HCT116 (cell line): ENCODE measurements at regions not wholly inside any gene's neighbourhood (a gene's known extent, or its start where the extent isn't known, plus 50 kb on each side); places are given as distances from the start of the nearest gene placed in this dataset.

Experiments used
- ATAC-seq: fragments of 200-7000 bp; cut with Tn5 transposase; 2 replicates; pipeline ENCODE4 v1.9.1; 2020; ENCODE audit warnings: mild to moderate bottlenecking, moderate library complexity
- BruUV-seq: library from RNA; stranded (reverse); fragments of 400-500 nt; replicated peaks from 2 replicates; lab custom pipeline; 2021; lab: Mats Ljungman, UMichigan
- CTCF ChIA-PET: fragments of 300-600 bp; sonication (Branson Sonifier 250); formaldehyde crosslinking; loops from one replicate; lab custom pipeline; 2021; ENCODE audit warnings: antibody characterized with exemption; lab: Charles Lee
- POLR2A ChIA-PET: fragments of 300-600, 350-600 bp; sonication (Branson Sonifier 250); formaldehyde crosslinking; loops from one replicate; lab custom pipeline; 2021; ENCODE audit warnings: antibody characterized with exemption; lab: Charles Lee
- RAD21 ChIA-PET, 2 experiments: fragments of 300-600 bp; sonication (Branson Sonifier 250); formaldehyde crosslinking; loops; one replicate each; lab custom pipeline; 2023; ENCODE audit warnings: low total read pairs in 2 of 2; ENCODE audit not compliant: uncharacterized antibody in 2 of 2, unreplicated experiment in 2 of 2, low non-redundant PET in 1 of 2; lab: Charles Lee
- DNase-seq: peaks from one replicate; pipeline ENCODE4 v3.0.0-alpha.2; 2010; ENCODE audit warnings: low read depth, low spot score
- H2AFZ ChIP-seq: fragments of 200-600 bp; shearing (Covaris generic), sonication (generic); 2 replicates; pipeline ENCODE4 v1.6.1; 2017; ENCODE audit warnings: low read depth, mixed run types, mixed read lengths, antibody characterized with exemption, low read length; ENCODE audit not compliant: poor library complexity, severe bottlenecking
- H3K27ac ChIP-seq: 2 replicates; pipeline ENCODE4 v1.5.1; 2012; ENCODE audit warnings: low read depth, low read length
- H3K27me3 ChIP-seq: fragments of 200-600 bp; sonication (generic); 2 replicates; pipeline ENCODE4 v1.6.1; 2016; ENCODE audit warnings: mixed run types, low read length, mixed read lengths; ENCODE audit not compliant: insufficient read depth
- H3K36me3 ChIP-seq, 2 experiments: fragments of 200-500 bp in 1 of 2; fragments of 200-600 bp in 1 of 2; sonication (Bioruptor generic) in 1 of 2; sonication (generic) in 1 of 2; 2 replicates each; pipeline versions ENCODE4 v1.5.1 to v1.6.1; 2014 to 2016; ENCODE audit warnings: low read length in 2 of 2, inconsistent platforms in 1 of 2, mixed read lengths in 1 of 2, mixed run types in 1 of 2; ENCODE audit not compliant: insufficient read depth in 2 of 2, control insufficient read depth in 1 of 2
- H3K4me1 ChIP-seq, 2 experiments: fragments of 200-600 bp in 1 of 2; sonication (generic) in 1 of 2; 2 replicates each; pipeline versions ENCODE4 v1.5.1 to v1.6.1; 2012 to 2017; ENCODE audit warnings: low read length in 2 of 2, inconsistent platforms in 1 of 2, mild to moderate bottlenecking in 1 of 2, mixed read lengths in 1 of 2, mixed run types in 1 of 2, moderate library complexity in 1 of 2; ENCODE audit not compliant: insufficient read depth in 2 of 2, control insufficient read depth in 1 of 2
- H3K4me2 ChIP-seq: fragments of 200-600 bp; sonication (generic); 2 replicates; pipeline ENCODE4 v1.6.1; 2017; ENCODE audit warnings: mixed run types, low read length, mixed read lengths
- H3K4me3 ChIP-seq, 2 experiments: fragments of 200-600 bp in 1 of 2; sonication (generic) in 1 of 2; replicated peaks in 1 of 2; 2 replicates each; pipeline ENCODE4 v1.5.1; 2011 to 2016; ENCODE audit warnings: low read length in 2 of 2, control low read depth in 1 of 2, low read depth in 1 of 2, mild to moderate bottlenecking in 1 of 2, mixed read lengths in 1 of 2, mixed run types in 1 of 2
- H3K79me2 ChIP-seq: fragments of 200-600 bp; sonication (generic); 2 replicates; pipeline ENCODE4 v1.6.1; 2017; ENCODE audit warnings: mild to moderate bottlenecking, mixed run types, low read length, moderate library complexity, mixed read lengths; ENCODE audit not compliant: insufficient read depth
- H3K9ac ChIP-seq: fragments of 200-600 bp; sonication (generic); 2 replicates; pipeline ENCODE4 v1.6.1; 2016; ENCODE audit warnings: low read length, mixed read lengths
- H3K9me2 ChIP-seq: fragments of 200-600 bp; sonication (generic), shearing (Covaris generic); 2 replicates; pipeline ENCODE4 v1.6.1; 2017; ENCODE audit warnings: mixed run types, mild to moderate bottlenecking, moderate library complexity; ENCODE audit not compliant: insufficient read depth
- H3K9me3 ChIP-seq, 2 experiments: fragments of 200-500 bp in 1 of 2; fragments of 200-600 bp in 1 of 2; sonication (Bioruptor generic) in 1 of 2; sonication (generic) in 1 of 2; 2 replicates each; pipeline ENCODE4 v1.6.1; 2014 to 2017; ENCODE audit warnings: low read length in 2 of 2, mixed read lengths in 2 of 2, inconsistent platforms in 1 of 2, low read depth in 1 of 2, mild to moderate bottlenecking in 1 of 2, mixed run types in 1 of 2, moderate library complexity in 1 of 2; ENCODE audit not compliant: control insufficient read depth in 1 of 2, insufficient read depth in 1 of 2
- H4K20me1 ChIP-seq: fragments of 200-600 bp; sonication (generic), shearing (Covaris generic); 2 replicates; pipeline ENCODE4 v1.6.1; 2017; ENCODE audit warnings: mixed run types, mild to moderate bottlenecking, moderate library complexity; ENCODE audit not compliant: insufficient read depth
- CEBPB ChIP-seq: IDR thresholded peaks from 2 replicates; pipeline ENCODE4 v1.6.1; 2012; ENCODE audit warnings: low read depth
- EGR1 ChIP-seq: IDR thresholded peaks from 2 replicates; pipeline ENCODE4 v1.6.1; 2012; ENCODE audit warnings: low read depth
- ELF1 ChIP-seq: IDR thresholded peaks from 2 replicates; pipeline ENCODE4 v1.6.1; 2012; ENCODE audit warnings: low read depth, borderline replicate concordance
- POLR2AphosphoS5 ChIP-seq: IDR thresholded peaks from 2 replicates; pipeline ENCODE4 v1.6.1; 2011; ENCODE audit warnings: mild to moderate bottlenecking, low read depth, low read length, moderate library complexity
- RAD21 ChIP-seq: IDR thresholded peaks from 2 replicates; pipeline ENCODE4 v1.6.1; 2012; ENCODE audit warnings: low read depth, mild to moderate bottlenecking
- SIN3A ChIP-seq: IDR thresholded peaks from 2 replicates; pipeline ENCODE4 v1.6.1; 2012; ENCODE audit warnings: low read depth
- SP1 ChIP-seq: IDR thresholded peaks from 2 replicates; pipeline ENCODE4 v1.6.1; 2012; ENCODE audit warnings: low read depth
- SRF ChIP-seq: IDR thresholded peaks from 2 replicates; pipeline ENCODE4 v1.6.1; 2012; ENCODE audit warnings: low read depth
- TCF7L2 ChIP-seq: IDR thresholded peaks from 2 replicates; pipeline ENCODE4 v1.7.0; 2011; ENCODE audit warnings: borderline replicate concordance, inconsistent platforms; ENCODE audit not compliant: insufficient read depth, insufficient read length; ENCODE audit errors: extremely low read depth
- YY1 ChIP-seq: IDR thresholded peaks from 2 replicates; pipeline ENCODE4 v1.6.1; 2011; ENCODE audit warnings: low read length, low read depth, moderate library complexity, mild to moderate bottlenecking; ENCODE audit not compliant: insufficient replicate concordance; ENCODE audit errors: extremely low read depth
- ZFX ChIP-seq: fragments of 450-650 bp; IDR thresholded peaks from 2 replicates; pipeline ENCODE4 v1.6.1; 2017
- intact Hi-C: fragments of 100-400 bp; cut with micrococcal nuclease; formaldehyde crosslinking; loops from 2 replicates; pipeline ENCODE4 v1.10.0; 2022
- TF ChIP-seq, protein P1 (sequence below): IDR thresholded peaks from 2 replicates; pipeline ENCODE4 v1.6.1; 2011; ENCODE audit warnings: mild to moderate bottlenecking, low read length, moderate library complexity; ENCODE audit not compliant: insufficient replicate concordance; ENCODE audit errors: extremely low read depth
- TF ChIP-seq, protein P2 (sequence below): IDR thresholded peaks from 2 replicates; pipeline ENCODE4 v1.6.1; 2012
- TF ChIP-seq, protein P3 (sequence below): IDR thresholded peaks from 2 replicates; pipeline ENCODE4 v1.6.1; 2012; ENCODE audit warnings: low read depth
- TF ChIP-seq, protein P4 (sequence below): IDR thresholded peaks from 2 replicates; pipeline ENCODE4 v1.6.1; 2012

DNA sequence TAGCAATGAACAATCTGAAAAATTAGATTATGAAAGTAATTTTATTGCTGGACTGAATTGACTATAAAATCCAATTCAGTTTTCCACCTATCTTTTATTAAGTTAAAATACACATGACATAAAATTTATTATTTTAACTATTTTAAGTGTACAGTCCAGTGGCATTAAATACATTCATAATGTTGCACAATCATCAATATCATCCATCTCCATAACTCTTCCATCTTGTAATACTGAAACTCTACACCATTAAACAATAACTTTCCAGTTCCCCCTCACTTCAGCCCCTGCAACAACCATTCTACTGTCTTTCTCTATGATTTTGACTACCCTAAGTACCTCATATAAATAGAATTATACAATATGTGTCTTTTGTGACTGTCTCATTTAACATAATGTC lies 200.6 kb upstream of the ITGA1 start (continued):
- TF ChIP-seq, protein P1, sequence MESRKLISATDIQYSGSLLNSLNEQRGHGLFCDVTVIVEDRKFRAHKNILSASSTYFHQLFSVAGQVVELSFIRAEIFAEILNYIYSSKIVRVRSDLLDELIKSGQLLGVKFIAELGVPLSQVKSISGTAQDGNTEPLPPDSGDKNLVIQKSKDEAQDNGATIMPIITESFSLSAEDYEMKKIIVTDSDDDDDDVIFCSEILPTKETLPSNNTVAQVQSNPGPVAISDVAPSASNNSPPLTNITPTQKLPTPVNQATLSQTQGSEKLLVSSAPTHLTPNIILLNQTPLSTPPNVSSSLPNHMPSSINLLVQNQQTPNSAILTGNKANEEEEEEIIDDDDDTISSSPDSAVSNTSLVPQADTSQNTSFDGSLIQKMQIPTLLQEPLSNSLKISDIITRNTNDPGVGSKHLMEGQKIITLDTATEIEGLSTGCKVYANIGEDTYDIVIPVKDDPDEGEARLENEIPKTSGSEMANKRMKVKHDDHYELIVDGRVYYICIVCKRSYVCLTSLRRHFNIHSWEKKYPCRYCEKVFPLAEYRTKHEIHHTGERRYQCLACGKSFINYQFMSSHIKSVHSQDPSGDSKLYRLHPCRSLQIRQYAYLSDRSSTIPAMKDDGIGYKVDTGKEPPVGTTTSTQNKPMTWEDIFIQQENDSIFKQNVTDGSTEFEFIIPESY, result no peak
- no peak for TF ChIP-seq SIN3A

DNA sequence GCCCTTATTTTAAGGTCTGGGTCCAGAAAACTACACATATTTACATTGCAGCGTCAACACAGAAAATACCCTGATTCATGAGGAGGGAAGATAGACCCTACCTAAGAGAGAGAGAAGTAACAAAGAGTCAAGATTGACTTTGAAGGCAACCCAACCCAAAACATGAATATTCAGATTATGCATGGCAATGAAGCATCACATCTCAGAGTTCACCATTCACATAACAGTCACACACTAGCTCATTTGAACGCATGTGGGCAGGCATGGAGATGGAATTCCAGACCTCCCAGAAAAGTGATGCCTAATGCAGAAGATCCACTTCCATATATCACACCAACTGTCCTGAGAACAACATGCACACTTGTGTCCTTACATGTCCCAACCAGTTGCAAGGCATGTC lies 190.1 kb upstream of the ITGA1 start:
- H3K27ac ChIP-seq, result no peak overlapping the region
- BruUV-seq, result no TSS peak
- no peaks in the 10 kb centered on the region for H4K20me1 ChIP-seq
- ATAC-seq, result no peak
- H3K36me3 ChIP-seq, result no peaks in the 10 kb centered on the region
- intact Hi-C loops, result no loop called here
- no peaks in the 10 kb centered on the region for H3K79me2 ChIP-seq
- no peak overlapping the region for H3K4me2 ChIP-seq
- ChIA-PET POLR2A (no interaction called here), RAD21 (no interaction called here), CTCF (no interaction called here)
- H3K4me1 ChIP-seq, result no peaks in the 10 kb centered on the region
- no peak for DNase-seq
- no peak overlapping the region for H2AFZ ChIP-seq
- TF ChIP-seq SRF (no peak), SP1 (no peak)
- H3K9me2 ChIP-seq, result no peaks in the 10 kb centered on the region
- no peaks in the 10 kb centered on the region for H3K9me3 ChIP-seq
- no peak overlapping the region for H3K9ac ChIP-seq
- H3K27me3 ChIP-seq, result no peaks in the 10 kb centered on the region
- no peak overlapping the region for H3K4me3 ChIP-seq

DNA sequence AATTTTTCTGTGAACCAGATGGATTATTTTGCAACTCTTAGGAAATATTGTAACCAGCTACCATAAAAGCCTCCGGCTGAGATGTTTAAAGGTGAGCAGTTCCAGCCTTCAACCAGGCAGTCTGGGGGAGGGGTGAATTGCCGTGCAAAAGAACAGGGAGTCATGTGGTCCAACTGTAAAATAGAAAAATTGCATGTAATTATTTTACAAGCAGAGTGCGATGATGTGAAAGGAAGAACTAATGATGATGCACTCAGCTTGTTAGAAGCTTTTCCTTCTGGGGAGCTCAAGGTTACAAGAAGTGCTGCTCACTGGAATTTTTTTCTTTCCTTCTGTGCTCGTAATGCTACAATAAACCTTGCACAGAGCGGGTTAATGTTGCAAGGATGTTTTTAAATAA lies 188.7 kb upstream of the ITGA1 start:
- Histone ChIP-seq H3K4me3 (no peak overlapping the region), H2AFZ (no peak overlapping the region), H3K9ac (no peak overlapping the region), H3K9me3 (no peaks in the 10 kb centered on the region), H3K36me3 (no peaks in the 10 kb centered on the region), H3K9me2 (no peaks in the 10 kb centered on the region), H3K27me3 (no peaks in the 10 kb centered on the region), H4K20me1 (no peaks in the 10 kb centered on the region), H3K27ac (no peak overlapping the region), H3K4me1 (no peaks in the 10 kb centered on the region), H3K79me2 (no peaks in the 10 kb centered on the region), H3K4me2 (no peak overlapping the region)
- BruUV-seq, result no TSS peak
- CTCF ChIA-PET, result no interaction called here
- DNase-seq, result no peak
- no peak for ATAC-seq
- POLR2A ChIA-PET, result no interaction called here
- intact Hi-C loops, result no loop called here
- RAD21 ChIA-PET, result no interaction called here
- TF ChIP-seq, protein P2, sequence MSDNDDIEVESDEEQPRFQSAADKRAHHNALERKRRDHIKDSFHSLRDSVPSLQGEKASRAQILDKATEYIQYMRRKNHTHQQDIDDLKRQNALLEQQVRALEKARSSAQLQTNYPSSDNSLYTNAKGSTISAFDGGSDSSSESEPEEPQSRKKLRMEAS, result no peak
- TF ChIP-seq YY1 (no peak), ZFX (no peak), CEBPB (no peak), ELF1 (no peak), RAD21 (no peak), POLR2AphosphoS5 (no peak), TCF7L2 (no peak), EGR1 (no peak), SIN3A (no peak)
- TF ChIP-seq, protein P3, sequence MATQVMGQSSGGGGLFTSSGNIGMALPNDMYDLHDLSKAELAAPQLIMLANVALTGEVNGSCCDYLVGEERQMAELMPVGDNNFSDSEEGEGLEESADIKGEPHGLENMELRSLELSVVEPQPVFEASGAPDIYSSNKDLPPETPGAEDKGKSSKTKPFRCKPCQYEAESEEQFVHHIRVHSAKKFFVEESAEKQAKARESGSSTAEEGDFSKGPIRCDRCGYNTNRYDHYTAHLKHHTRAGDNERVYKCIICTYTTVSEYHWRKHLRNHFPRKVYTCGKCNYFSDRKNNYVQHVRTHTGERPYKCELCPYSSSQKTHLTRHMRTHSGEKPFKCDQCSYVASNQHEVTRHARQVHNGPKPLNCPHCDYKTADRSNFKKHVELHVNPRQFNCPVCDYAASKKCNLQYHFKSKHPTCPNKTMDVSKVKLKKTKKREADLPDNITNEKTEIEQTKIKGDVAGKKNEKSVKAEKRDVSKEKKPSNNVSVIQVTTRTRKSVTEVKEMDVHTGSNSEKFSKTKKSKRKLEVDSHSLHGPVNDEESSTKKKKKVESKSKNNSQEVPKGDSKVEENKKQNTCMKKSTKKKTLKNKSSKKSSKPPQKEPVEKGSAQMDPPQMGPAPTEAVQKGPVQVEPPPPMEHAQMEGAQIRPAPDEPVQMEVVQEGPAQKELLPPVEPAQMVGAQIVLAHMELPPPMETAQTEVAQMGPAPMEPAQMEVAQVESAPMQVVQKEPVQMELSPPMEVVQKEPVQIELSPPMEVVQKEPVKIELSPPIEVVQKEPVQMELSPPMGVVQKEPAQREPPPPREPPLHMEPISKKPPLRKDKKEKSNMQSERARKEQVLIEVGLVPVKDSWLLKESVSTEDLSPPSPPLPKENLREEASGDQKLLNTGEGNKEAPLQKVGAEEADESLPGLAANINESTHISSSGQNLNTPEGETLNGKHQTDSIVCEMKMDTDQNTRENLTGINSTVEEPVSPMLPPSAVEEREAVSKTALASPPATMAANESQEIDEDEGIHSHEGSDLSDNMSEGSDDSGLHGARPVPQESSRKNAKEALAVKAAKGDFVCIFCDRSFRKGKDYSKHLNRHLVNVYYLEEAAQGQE, result no peak
- TF ChIP-seq, protein P4, sequence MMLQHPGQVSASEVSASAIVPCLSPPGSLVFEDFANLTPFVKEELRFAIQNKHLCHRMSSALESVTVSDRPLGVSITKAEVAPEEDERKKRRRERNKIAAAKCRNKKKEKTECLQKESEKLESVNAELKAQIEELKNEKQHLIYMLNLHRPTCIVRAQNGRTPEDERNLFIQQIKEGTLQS, result no peak
